AG04450 (cell line): ENCODE measurements at regions not wholly inside any gene's neighbourhood (a gene's known extent, or its start where the extent isn't known, plus 50 kb on each side); places are given as distances from the start of the nearest gene placed in this dataset.

Experiments
- CTCF ChIA-PET: fragments of 300-600, 350-600 bp; formaldehyde crosslinking; extraction: SDS; loops from one replicate; lab custom pipeline; 2022; ENCODE audit warnings: antibody characterized with exemption, inconsistent platforms; lab: Charles Lee
- POLR2A ChIA-PET: fragments of 350-600 bp; formaldehyde crosslinking; extraction: SDS; loops from one replicate; lab custom pipeline; 2021; ENCODE audit warnings: antibody characterized with exemption, inconsistent platforms; lab: Yijun Ruan, JAX
- DNase-seq: peaks from one replicate; pipeline ENCODE4 v3.0.0-alpha.2; 2011; ENCODE audit warnings: low read depth, low spot score
- H3K27ac ChIP-seq: one replicate; pipeline ENCODE4 v1.5.1; 2012; ENCODE audit warnings: low read depth, low read length, control low read depth
- H3K27me3 ChIP-seq: one replicate; pipeline ENCODE4 v1.6.0; 2012; ENCODE audit warnings: low read length; ENCODE audit not compliant: control insufficient read depth, insufficient read depth
- H3K4me3 ChIP-seq: 2 replicates; pipeline ENCODE4 v1.5.1; 2011; ENCODE audit warnings: mild to moderate bottlenecking, low read depth, low read length, control low read depth
- H3K9me3 ChIP-seq: 2 replicates; pipeline ENCODE4 v1.5.1; 2012; ENCODE audit warnings: low read length; ENCODE audit not compliant: control insufficient read depth, insufficient read depth
- CTCF ChIP-seq: IDR thresholded peaks from 2 replicates; pipeline ENCODE4 v1.5.1; 2011; ENCODE audit warnings: low read depth, low read length, control low read depth, inconsistent platforms

DNA sequence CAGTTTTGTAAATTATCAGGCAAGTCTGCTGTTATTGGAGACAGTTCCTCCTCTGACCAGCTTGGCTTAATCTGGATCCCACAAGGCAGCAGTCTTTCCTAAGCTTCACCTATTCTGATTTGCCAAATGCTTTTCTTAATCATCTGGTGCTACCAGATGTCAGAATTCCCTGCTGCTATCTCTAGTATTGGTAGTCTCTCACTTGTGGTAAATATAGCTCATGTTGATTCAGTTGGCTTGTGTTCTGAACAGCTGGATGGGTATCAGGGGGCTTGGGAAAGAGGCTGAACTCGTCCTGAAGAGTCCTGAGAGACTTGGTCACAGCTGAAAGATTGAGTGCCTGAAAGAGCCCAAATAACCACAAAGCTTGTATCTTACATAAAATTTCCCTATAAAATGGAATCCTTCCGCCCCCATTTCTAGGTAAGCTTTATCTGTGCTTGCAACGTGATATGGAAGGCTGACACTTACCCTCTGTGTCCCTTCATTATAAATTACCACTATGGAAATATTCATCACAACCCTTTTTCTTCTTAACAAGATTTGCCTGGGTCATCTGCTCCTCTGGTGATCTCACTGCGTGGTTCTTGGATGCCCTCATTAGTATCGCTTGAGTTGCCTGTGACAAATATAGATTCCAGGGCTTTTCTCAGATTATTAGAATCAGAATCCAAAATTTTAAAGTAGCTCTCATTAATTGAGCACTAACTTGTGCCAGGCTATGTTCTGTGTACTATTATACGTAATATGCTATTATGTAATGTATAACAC is 104.1 kb upstream of the GPRIN3 start:
- no peak for TF ChIP-seq CTCF
- Histone ChIP-seq H3K27me3 (no peaks in the 10 kb centered on the region), H3K9me3 (no peaks in the 10 kb centered on the region), H3K4me3 (no peak overlapping the region), H3K27ac (no peak overlapping the region)
- ChIA-PET POLR2A (no interaction called here), CTCF (interaction anchor here (0.5 to 1.0 kb wide), 2 partner anchors 252 to 1193 kb away, joined by 3 to 11 read pairs; no protein-coding TSS in a partner anchor)
- DNase-seq = no peak

DNA sequence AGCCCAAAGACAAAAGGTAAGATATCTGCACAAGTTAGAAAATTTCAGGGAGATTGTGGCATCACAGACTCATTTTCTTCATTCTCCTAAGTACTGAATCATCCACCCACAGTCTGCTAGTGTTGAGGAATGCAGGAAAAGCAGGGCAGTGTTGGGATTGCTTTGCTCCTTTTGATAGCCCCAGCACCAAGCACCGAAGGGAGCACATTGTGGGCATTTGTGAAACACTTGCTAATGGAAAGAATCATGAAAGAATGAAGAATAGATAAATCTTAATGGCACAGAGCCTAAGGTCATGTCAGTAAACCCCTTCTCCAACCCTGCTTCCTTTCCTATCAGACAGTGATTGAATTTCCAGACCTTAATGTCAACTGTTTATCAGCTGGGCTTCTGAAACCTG is 103.1 kb upstream of the GPRIN3 start:
- ChIA-PET POLR2A (no interaction called here), CTCF (no interaction called here)
- no peaks in the 10 kb centered on the region for H3K27me3 ChIP-seq
- no peaks in the 10 kb centered on the region for H3K9me3 ChIP-seq
- H3K27ac ChIP-seq = no peak overlapping the region
- no peak for DNase-seq
- H3K4me3 ChIP-seq = no peak overlapping the region
- TF ChIP-seq CTCF = no peak

GRCh38 chr4:89404530-89404929 is 96.9 kb upstream of the GPRIN3 start:
- CTCF ChIA-PET = no interaction called here
- no peaks in the 10 kb centered on the region for H3K27me3 ChIP-seq
- POLR2A ChIA-PET = no interaction called here
- no peak overlapping the region for H3K4me3 ChIP-seq
- no peaks in the 10 kb centered on the region for H3K9me3 ChIP-seq
- no peak for DNase-seq
- H3K27ac ChIP-seq = no peak overlapping the region
- TF ChIP-seq CTCF = no peak

GRCh38 chr4:89403826-89404225 is 96.2 kb upstream of the GPRIN3 start:
- Histone ChIP-seq H3K27ac (no peak overlapping the region), H3K27me3 (no peaks in the 10 kb centered on the region), H3K4me3 (no peak overlapping the region), H3K9me3 (no peaks in the 10 kb centered on the region)
- DNase-seq = no peak
- CTCF ChIA-PET = no interaction called here
- POLR2A ChIA-PET = no interaction called here
- TF ChIP-seq CTCF = no peak

- Histone ChIP-seq H3K4me3 (no peak overlapping the region), H3K27ac (no peak overlapping the region), H3K27me3 (no peaks in the 10 kb centered on the region), H3K9me3 (no peaks in the 10 kb centered on the region)
- ChIA-PET CTCF (no interaction called here), POLR2A (no interaction called here)
- TF ChIP-seq CTCF = no peak
- no peak for DNase-seq
Measured at GRCh38 chr4:89400287-89401035, 92.9 kb upstream of the GPRIN3 start.
